ENCODE measurements at regions not wholly inside any gene's neighbourhood (a gene's known extent, or its start where the extent isn't known, plus 50 kb on each side); places are given as distances from the start of the nearest gene placed in this dataset.

DNA sequence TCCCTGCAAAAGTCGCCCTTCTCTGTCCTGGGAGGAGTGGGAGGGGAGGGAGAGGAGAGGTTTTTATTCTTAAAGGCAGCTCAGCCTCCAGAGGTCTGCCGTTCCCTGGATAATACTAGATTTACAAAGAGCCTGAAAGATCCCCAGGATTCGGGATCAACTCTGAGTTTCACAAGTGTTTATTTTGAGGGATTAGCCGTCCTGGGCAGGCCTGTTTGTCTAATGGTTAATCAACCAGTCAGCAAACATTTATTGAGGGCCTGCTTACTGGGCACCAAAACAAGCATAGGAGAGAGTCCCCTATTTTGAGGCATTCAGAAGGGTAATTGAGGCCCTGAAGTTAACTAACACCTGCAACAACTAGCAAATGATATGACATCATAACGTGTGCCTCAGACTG lies 152.6 kb upstream of the SLC1A4 start:
- TF ChIP-seq, protein P1, sequence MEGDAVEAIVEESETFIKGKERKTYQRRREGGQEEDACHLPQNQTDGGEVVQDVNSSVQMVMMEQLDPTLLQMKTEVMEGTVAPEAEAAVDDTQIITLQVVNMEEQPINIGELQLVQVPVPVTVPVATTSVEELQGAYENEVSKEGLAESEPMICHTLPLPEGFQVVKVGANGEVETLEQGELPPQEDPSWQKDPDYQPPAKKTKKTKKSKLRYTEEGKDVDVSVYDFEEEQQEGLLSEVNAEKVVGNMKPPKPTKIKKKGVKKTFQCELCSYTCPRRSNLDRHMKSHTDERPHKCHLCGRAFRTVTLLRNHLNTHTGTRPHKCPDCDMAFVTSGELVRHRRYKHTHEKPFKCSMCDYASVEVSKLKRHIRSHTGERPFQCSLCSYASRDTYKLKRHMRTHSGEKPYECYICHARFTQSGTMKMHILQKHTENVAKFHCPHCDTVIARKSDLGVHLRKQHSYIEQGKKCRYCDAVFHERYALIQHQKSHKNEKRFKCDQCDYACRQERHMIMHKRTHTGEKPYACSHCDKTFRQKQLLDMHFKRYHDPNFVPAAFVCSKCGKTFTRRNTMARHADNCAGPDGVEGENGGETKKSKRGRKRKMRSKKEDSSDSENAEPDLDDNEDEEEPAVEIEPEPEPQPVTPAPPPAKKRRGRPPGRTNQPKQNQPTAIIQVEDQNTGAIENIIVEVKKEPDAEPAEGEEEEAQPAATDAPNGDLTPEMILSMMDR (IDR thresholded peaks at IDR 0.05; ENCODE audit: low read depth, low read length): no peak
- no peak for TF ChIP-seq EZH2phosphoT487 (IDR thresholded peaks at IDR 0.05; ENCODE audit: low read depth)
